ENCODE measurements at regions not wholly inside any gene's neighbourhood (a gene's known extent, or its start where the extent isn't known, plus 50 kb on each side); places are given as distances from the start of the nearest gene placed in this dataset.

GRCh38 chr7:12508005-12508404 lies 62.5 kb upstream of the SCIN start:
- no peaks in the 10 kb centered on the region for H3K36me3 ChIP-seq (replicated peaks; ENCODE audit: insufficient read depth, low read length)

GRCh38 chr7:12508554-12508953 lies 62.0 kb upstream of the SCIN start:
- Histone ChIP-seq H3K27ac (ENCODE audit: low read length) (no peak overlapping the region), H3K9me2 (replicated peaks; ENCODE audit: insufficient read depth, low read length) (no peaks in the 10 kb centered on the region), H3K9me3 (replicated peaks; ENCODE audit: insufficient read depth, low read length) (no peaks in the 10 kb centered on the region), H3K9ac (ENCODE audit: low read length) (no peak overlapping the region), H3K79me2 (ENCODE audit: low read length) (no peaks in the 10 kb centered on the region), H4K20me1 (ENCODE audit: insufficient read depth, low read length) (no peaks in the 10 kb centered on the region), H3F3A (ENCODE audit: insufficient read depth, low read length) (no peaks in the 10 kb centered on the region), H3K27me3 (replicated peaks; ENCODE audit: insufficient read depth, low read length) (no peaks in the 10 kb centered on the region), H3K4me2 (ENCODE audit: low read depth, low read length) (no peak overlapping the region), H3K4me3 (ENCODE audit: low read length) (no peak overlapping the region), H3K4me1 (ENCODE audit: low read length) (no peaks in the 10 kb centered on the region), H3K36me3 (replicated peaks; ENCODE audit: insufficient read depth, low read length) (no peaks in the 10 kb centered on the region), H2AFZ (ENCODE audit: low read length) (no peak overlapping the region)
- no peak for DNase-seq
- TF ChIP-seq EZH2phosphoT487 (IDR thresholded peaks at IDR 0.05; ENCODE audit: low read length) (no peak), CTCF (IDR thresholded peaks at IDR 0.05; ENCODE audit: low read length) (no peak), EZH2 (optimal IDR thresholded peaks at IDR 0.05; ENCODE audit: low read depth, low read length) (no peak)

More at GRCh38 chr7:12508005-12508404, 62.5 kb upstream of the SCIN start:
- H2AFZ ChIP-seq (ENCODE audit: low read length): no peak overlapping the region
- H3K4me2 ChIP-seq (ENCODE audit: low read depth, low read length): no peak overlapping the region
- no peaks in the 10 kb centered on the region for H3K9me3 ChIP-seq (replicated peaks; ENCODE audit: insufficient read depth, low read length)
- no peaks in the 10 kb centered on the region for H3K9me2 ChIP-seq (replicated peaks; ENCODE audit: insufficient read depth, low read length)
- TF ChIP-seq EZH2phosphoT487 (IDR thresholded peaks at IDR 0.05; ENCODE audit: low read length) (no peak), CTCF (IDR thresholded peaks at IDR 0.05; ENCODE audit: low read length) (no peak), EZH2 (optimal IDR thresholded peaks at IDR 0.05; ENCODE audit: low read depth, low read length) (no peak)
- no peak for DNase-seq
- no peak overlapping the region for H3K9ac ChIP-seq (ENCODE audit: low read length)
- no peaks in the 10 kb centered on the region for H3K27me3 ChIP-seq (replicated peaks; ENCODE audit: insufficient read depth, low read length)
- H3F3A ChIP-seq (ENCODE audit: insufficient read depth, low read length): no peaks in the 10 kb centered on the region
- no peaks in the 10 kb centered on the region for H3K79me2 ChIP-seq (ENCODE audit: low read length)
- H3K27ac ChIP-seq (ENCODE audit: low read length): no peak overlapping the region
- H3K4me3 ChIP-seq (ENCODE audit: low read length): no peak overlapping the region
- no peaks in the 10 kb centered on the region for H3K4me1 ChIP-seq (ENCODE audit: low read length)
- no peaks in the 10 kb centered on the region for H4K20me1 ChIP-seq (ENCODE audit: insufficient read depth, low read length)

- no peak overlapping the region for H3K4me2 ChIP-seq (ENCODE audit: low read depth, low read length)
- H3K9me3 ChIP-seq (replicated peaks; ENCODE audit: insufficient read depth, low read length): no peaks in the 10 kb centered on the region
- no peaks in the 10 kb centered on the region for H3F3A ChIP-seq (ENCODE audit: insufficient read depth, low read length)
- H3K36me3 ChIP-seq (replicated peaks; ENCODE audit: insufficient read depth, low read length): no peaks in the 10 kb centered on the region
- no peak overlapping the region for H2AFZ ChIP-seq (ENCODE audit: low read length)
- H3K4me3 ChIP-seq (ENCODE audit: low read length): no peak overlapping the region
- no peaks in the 10 kb centered on the region for H3K79me2 ChIP-seq (ENCODE audit: low read length)
- no peak overlapping the region for H3K9ac ChIP-seq (ENCODE audit: low read length)
- no peaks in the 10 kb centered on the region for H3K4me1 ChIP-seq (ENCODE audit: low read length)
- no peaks in the 10 kb centered on the region for H3K9me2 ChIP-seq (replicated peaks; ENCODE audit: insufficient read depth, low read length)
- H3K27me3 ChIP-seq (replicated peaks; ENCODE audit: insufficient read depth, low read length): no peaks in the 10 kb centered on the region
- no peaks in the 10 kb centered on the region for H4K20me1 ChIP-seq (ENCODE audit: insufficient read depth, low read length)
- TF ChIP-seq CTCF (IDR thresholded peaks at IDR 0.05; ENCODE audit: low read length): no peak
- TF ChIP-seq EZH2 (optimal IDR thresholded peaks at IDR 0.05; ENCODE audit: low read depth, low read length): no peak
- TF ChIP-seq EZH2phosphoT487 (IDR thresholded peaks at IDR 0.05; ENCODE audit: low read length): no peak
- no peak overlapping the region for H3K27ac ChIP-seq (ENCODE audit: low read length)
- no peak for DNase-seq
These were observed 53.1 kb upstream of the SCIN start for GRCh38 chr7:12517451-12517850.

Data from MM.1S (cell line).